CD1c-positive myeloid dendritic cell (primary cell): ENCODE measurements at regions not wholly inside any gene's neighbourhood (a gene's known extent, or its start where the extent isn't known, plus 50 kb on each side); places are given as distances from the start of the nearest gene placed in this dataset.
"Not testable (repeated sequence)": the region's sequence is repeated elsewhere in the genome, so short reads cannot be mapped to it uniquely, and the experiment has no call there.

Source experiments
- DNase-seq: peaks from one replicate; pipeline ENCODE4 v3.0.0-alpha.2; 2016; ENCODE audit errors: extremely low spot score

- DNase-seq = no peak
Measured at GRCh38 chr7:145795132-145795531, 321.5 kb upstream of the CNTNAP2 start.

- DNase-seq = no peak
Measured at GRCh38 chr7:145784809-145785780, 331.5 kb upstream of the CNTNAP2 start.

- not testable (repeated sequence) for DNase-seq
Measured at GRCh38 chr7:145781388-145781787, 335.2 kb upstream of the CNTNAP2 start.

DNA sequence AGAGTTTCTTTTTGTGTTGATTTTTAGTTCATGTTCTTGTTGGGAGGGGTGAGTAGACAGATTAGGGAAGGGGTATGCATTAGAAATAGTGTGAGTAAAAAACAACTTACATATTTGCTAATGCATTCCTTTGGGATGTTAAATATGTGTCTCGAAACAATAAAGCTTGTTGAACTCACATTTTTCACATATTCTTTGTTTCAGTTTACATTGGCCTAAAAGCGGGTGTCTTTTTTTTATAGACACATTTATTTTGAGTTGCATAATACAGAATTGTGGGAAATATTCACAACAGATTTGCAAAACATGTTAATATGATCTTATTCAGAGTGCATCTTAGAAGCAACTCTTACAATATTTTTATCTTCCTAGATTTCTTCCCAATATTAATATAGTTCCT, 337.5 kb upstream of the CNTNAP2 start:
- no peak for DNase-seq

DNA sequence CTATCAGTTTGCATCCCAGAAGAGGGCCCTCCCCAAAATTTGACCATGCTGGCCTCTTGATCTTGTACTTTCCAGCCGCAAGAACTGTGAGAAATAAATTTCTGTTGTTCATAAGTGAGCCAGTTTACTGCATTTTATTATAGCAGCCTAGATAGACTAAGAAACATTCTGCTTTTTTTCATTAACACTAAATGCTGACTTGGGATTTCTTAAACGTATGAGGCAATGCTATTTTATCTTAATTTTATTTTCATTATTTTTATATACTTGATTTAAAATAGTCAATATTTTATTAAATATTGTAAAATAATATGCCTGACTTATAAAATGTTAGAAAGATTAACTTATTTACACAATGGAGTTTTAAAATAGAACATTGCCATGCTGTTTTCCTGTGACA, 341.8 kb upstream of the CNTNAP2 start:
- no peak for DNase-seq

GRCh38 chr7:145753004-145753403, 363.6 kb upstream of the CNTNAP2 start:
- DNase-seq = no peak

DNA sequence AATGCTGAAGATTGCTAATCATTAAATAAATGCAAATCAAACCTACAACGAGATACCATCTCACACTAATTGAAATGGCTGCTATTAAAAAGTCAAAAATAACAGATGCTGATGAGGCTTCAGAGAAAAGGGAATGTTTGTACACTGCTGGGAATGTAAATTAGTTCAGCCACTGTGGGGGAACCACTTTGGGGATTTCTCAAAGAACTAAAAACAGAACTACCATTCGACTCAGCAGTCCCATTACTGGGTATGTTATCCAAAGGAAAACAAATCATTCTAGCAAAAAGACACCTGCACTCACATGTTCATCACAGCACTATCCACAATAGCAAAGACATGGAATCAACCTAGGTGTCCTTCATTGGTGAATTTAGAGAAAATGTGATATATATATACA, 379.0 kb upstream of the CNTNAP2 start:
- DNase-seq = no peak

- no peak for DNase-seq
Measured at GRCh38 chr7:145735061-145735460, 381.5 kb upstream of the CNTNAP2 start.

- no peak for DNase-seq
Measured at GRCh38 chr7:145732521-145732920, 384.1 kb upstream of the CNTNAP2 start.

GRCh38 chr7:145729691-145730090, 386.9 kb upstream of the CNTNAP2 start:
- DNase-seq = no peak

DNA sequence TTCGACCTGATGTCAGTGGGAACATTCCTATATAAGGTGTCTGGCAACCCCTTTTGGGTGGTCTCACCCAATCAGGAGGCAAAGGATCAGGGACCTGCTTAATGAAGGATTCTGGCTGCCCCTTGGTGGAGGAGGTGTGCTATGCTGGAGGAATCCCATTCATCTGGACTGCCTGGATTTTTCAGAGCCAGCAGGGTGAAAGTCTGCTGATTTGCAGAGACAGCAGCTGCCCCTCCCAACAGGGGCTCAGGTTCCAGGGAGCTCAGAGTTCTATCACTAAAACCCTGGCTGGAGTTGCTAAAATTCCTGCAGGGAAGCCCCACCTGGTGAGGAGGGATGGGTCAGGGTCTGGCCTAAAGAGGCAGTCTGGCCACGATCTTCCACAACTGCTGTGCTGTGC, 398.5 kb upstream of the CNTNAP2 start:
- no peak for DNase-seq

DNA sequence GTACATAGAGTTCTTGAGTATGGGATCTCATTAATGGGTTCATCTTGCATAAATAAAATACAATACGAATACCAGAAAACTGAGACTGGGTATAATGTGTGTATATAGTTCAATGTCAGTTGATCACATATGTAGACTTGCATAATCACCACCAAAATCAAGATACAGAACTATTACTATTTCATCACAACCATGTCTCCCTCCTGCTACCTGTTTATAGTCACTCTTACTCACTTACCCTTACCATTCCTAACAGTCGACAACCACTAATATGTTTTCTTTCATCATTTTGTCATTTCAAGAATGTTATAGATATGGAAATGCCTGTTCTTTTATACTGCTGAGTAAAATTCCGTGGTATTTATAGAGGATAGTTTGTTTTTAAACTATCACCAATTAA, 416.1 kb upstream of the CNTNAP2 start:
- no peak for DNase-seq

DNA sequence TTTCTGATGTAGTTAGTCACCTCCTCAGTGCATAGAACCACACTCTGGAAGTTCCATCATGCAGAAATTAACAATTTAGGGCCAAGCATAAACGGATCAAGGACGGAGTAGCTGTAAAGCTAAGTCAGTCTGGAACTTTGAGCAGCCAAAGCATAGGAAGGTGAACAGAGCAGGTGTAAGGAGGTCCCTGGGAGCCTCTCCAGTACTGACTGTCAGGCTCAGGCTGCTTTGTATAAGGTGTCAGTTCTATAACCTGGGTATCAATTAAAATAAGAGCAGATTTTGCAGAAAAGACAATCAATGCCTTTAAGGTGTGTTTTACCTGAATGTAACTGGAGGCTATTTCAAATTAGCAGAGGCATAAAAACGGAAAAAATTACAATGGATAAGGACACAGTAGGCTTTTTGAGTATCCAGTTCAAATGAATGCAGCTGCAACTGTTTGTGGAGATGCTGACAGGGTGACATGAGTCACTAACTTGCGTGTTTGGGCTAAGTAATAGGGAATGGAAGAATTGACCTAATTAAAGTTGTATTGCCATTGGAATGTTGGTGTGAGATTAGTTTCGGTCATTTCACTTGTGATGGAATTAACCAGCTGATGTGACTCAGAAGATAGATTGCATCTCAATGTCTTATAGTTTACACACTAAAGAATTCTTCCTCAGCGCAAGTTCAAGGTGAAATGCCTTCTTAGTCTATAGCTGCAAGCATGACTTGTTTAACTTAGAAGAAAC, 417.9 kb upstream of the CNTNAP2 start:
- no peak for DNase-seq

DNA sequence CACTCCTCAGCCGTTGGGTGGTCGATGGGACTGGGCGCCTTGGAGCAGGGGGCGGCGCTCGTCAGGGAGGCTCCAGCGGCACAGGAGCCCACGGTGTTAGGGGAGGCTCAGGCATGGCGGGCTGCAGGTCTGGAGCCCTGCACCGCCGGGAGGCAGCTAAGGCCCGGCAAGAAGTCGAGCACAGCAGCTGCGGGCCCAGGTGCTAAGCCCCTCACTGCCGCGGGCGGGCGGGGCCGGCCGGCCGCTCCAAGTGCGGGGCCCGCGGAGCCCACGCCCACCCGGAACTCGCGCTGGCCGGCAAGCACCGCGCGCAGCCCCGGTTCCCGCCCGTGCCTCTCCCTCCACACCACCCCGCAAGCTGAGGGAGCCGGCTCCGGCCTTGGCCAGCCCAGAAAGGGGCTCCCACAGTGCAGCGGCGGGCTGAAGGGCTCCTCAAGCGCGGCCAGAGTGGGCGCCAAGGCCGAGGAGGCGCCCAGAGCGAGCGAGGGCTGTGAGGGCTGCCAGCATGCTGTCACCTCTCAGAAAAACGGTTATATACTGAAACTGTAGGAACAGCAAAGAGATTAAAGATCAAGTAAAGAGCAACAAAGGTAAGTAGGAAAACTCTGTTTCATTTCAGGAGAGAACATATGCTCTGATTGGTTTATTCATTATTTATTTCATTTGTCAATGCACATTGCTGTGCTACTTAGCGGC, 419.0 kb upstream of the CNTNAP2 start:
- not testable (repeated sequence) for DNase-seq

- DNase-seq = no peak
Measured at GRCh38 chr7:145696071-145696470, 420.5 kb upstream of the CNTNAP2 start.

GRCh38 chr7:145692237-145692950, 424.2 kb upstream of the CNTNAP2 start:
- no peak for DNase-seq

DNA sequence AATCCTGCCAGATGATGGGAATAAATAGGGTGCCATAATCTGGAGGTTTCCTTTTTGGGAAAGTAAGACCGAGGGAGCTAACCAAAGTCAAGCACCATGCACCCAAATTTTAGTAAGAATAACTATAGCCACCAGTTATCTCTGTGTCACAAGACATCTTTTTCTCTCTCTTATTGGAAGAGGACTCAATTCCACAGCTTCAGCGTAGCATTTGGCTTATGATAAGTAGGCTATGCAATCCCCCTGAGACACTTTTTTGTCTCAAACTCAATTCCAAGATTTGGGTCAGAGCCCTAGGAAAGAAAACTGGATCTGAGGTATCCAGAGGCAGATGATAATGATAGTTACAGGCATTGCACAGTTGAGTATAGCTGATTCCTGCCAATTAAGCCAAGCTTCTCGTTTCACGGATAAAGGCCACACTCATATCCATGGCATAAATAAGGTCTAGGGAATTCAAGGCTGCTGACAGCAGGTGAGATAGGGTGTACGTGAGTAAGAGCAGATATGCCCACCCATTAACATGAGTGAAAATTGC, 425.2 kb upstream of the CNTNAP2 start:
- no peak for DNase-seq

- DNase-seq = no peak
Measured at GRCh38 chr7:145681646-145682045, 435.0 kb upstream of the CNTNAP2 start.

GRCh38 chr7:145681159-145681558, 435.4 kb upstream of the CNTNAP2 start:
- DNase-seq = no peak

- no peak for DNase-seq
Measured at GRCh38 chr7:145665499-145666258, 450.9 kb upstream of the CNTNAP2 start.

GRCh38 chr7:145655666-145656065, 460.9 kb upstream of the CNTNAP2 start:
- DNase-seq = no peak
